ENCODE measurements at regions not wholly inside any gene's neighbourhood (a gene's known extent, or its start where the extent isn't known, plus 50 kb on each side); places are given as distances from the start of the nearest gene placed in this dataset.
"Not testable (repeated sequence)": the region's sequence is repeated elsewhere in the genome, so short reads cannot be mapped to it uniquely, and the experiment has no call there.

GRCh38 chr7:159311172-159311494 is 166.5 kb upstream of the VIPR2 start:
- H4K20me1 ChIP-seq (ENCODE audit: low read length): no peaks in the 10 kb centered on the region
- POLR2A ChIA-PET (ENCODE audit: unreplicated experiment): no interaction called here
- H3K36me3 ChIP-seq (ENCODE audit: low read depth, low read length): no peaks in the 10 kb centered on the region
- intact Hi-C loops (cut with micrococcal nuclease): no loop called here
- H3F3A ChIP-seq (ENCODE audit: low read length, unreplicated experiment): no peaks in the 10 kb centered on the region
- no peak overlapping the region for H3K4me2 ChIP-seq (ENCODE audit: low read length)
- no TSS peak for BruUV-seq (replicated peaks)
- H3K9ac ChIP-seq (ENCODE audit: low read length): no peak overlapping the region
- DNase-seq: no peak
- H3K27me3 ChIP-seq (ENCODE audit: low read length): no peaks in the 10 kb centered on the region
- no peaks in the 10 kb centered on the region for H3K4me1 ChIP-seq (ENCODE audit: insufficient read depth, low read length)
- ATAC-seq: no peak
- no peak overlapping the region for H3K4me3 ChIP-seq (ENCODE audit: low read length)
- no peaks in the 10 kb centered on the region for H3K79me2 ChIP-seq (ENCODE audit: low read length)
- no peaks in the 10 kb centered on the region for H3K9me3 ChIP-seq (ENCODE audit: low read length)
- CTCF ChIA-PET: no interaction called here
- no peak overlapping the region for H2AFZ ChIP-seq (ENCODE audit: low read length)
- TF ChIP-seq EZH2 (IDR thresholded peaks at IDR 0.05; ENCODE audit: low read length, unreplicated experiment): no peak
- no peak for TF ChIP-seq EZH2phosphoT487 (IDR thresholded peaks at IDR 0.05; ENCODE audit: borderline replicate concordance, low read length)
- no peak for TF ChIP-seq CTCF (conservative IDR thresholded peaks at IDR 0.05; ENCODE audit: low read depth, low read length)
- no peak overlapping the region for H3K27ac ChIP-seq (ENCODE audit: low read length)
- no peaks in the 10 kb centered on the region for H3K9me2 ChIP-seq (replicated peaks; ENCODE audit: low read length)

GRCh38 chr7:159310457-159311171 is 165.9 kb upstream of the VIPR2 start:
- Histone ChIP-seq H3K9me2 (replicated peaks; ENCODE audit: low read length) (no peaks in the 10 kb centered on the region), H3K4me3 (ENCODE audit: low read length) (no peak overlapping the region), H4K20me1 (ENCODE audit: low read length) (no peaks in the 10 kb centered on the region), H3K9me3 (ENCODE audit: low read length) (no peaks in the 10 kb centered on the region), H3K36me3 (ENCODE audit: low read depth, low read length) (no peaks in the 10 kb centered on the region), H2AFZ (ENCODE audit: low read length) (no peak overlapping the region), H3K4me1 (ENCODE audit: insufficient read depth, low read length) (no peaks in the 10 kb centered on the region), H3K27ac (ENCODE audit: low read length) (no peak overlapping the region), H3K4me2 (ENCODE audit: low read length) (no peak overlapping the region), H3K79me2 (ENCODE audit: low read length) (no peaks in the 10 kb centered on the region), H3K27me3 (ENCODE audit: low read length) (no peaks in the 10 kb centered on the region), H3F3A (ENCODE audit: low read length, unreplicated experiment) (no peaks in the 10 kb centered on the region), H3K9ac (ENCODE audit: low read length) (no peak overlapping the region)
- ChIA-PET POLR2A (ENCODE audit: unreplicated experiment) (no interaction called here), CTCF (no interaction called here)
- no peak for TF ChIP-seq EZH2 (IDR thresholded peaks at IDR 0.05; ENCODE audit: low read length, unreplicated experiment)
- no peak for TF ChIP-seq CTCF (conservative IDR thresholded peaks at IDR 0.05; ENCODE audit: low read depth, low read length)
- no peak for TF ChIP-seq EZH2phosphoT487 (IDR thresholded peaks at IDR 0.05; ENCODE audit: borderline replicate concordance, low read length)
- DNase-seq (no peak), ATAC-seq (no peak)
- BruUV-seq (replicated peaks): no TSS peak
- intact Hi-C loops (cut with micrococcal nuclease): no loop called here

- CTCF ChIA-PET; POLR2A ChIA-PET (ENCODE audit: unreplicated experiment); H2AFZ ChIP-seq (ENCODE audit: low read length); H3F3A ChIP-seq (ENCODE audit: low read length, unreplicated experiment); H3K4me1 ChIP-seq (ENCODE audit: insufficient read depth, low read length); H3K9me2 ChIP-seq (replicated peaks; ENCODE audit: low read length); H3K4me3 ChIP-seq (ENCODE audit: low read length); ATAC-seq; DNase-seq; H4K20me1 ChIP-seq (ENCODE audit: low read length); H3K4me2 ChIP-seq (ENCODE audit: low read length); H3K79me2 ChIP-seq (ENCODE audit: low read length); H3K9me3 ChIP-seq (ENCODE audit: low read length); H3K36me3 ChIP-seq (ENCODE audit: low read depth, low read length); intact Hi-C loops (cut with micrococcal nuclease); H3K9ac ChIP-seq (ENCODE audit: low read length); H3K27ac ChIP-seq (ENCODE audit: low read length); BruUV-seq (replicated peaks); H3K27me3 ChIP-seq (ENCODE audit: low read length): not testable (repeated sequence)
Observed at GRCh38 chr7:159309214-159309613, 164.5 kb upstream of the VIPR2 start.

All from PC-3 (cell line).